ENCODE measurements at regions not wholly inside any gene's neighbourhood (a gene's known extent, or its start where the extent isn't known, plus 50 kb on each side); places are given as distances from the start of the nearest gene placed in this dataset.
"Not testable (repeated sequence)": the region's sequence is repeated elsewhere in the genome, so short reads cannot be mapped to it uniquely, and the experiment has no call there.

- Mint-ChIP-seq H3K4me1 (peaks cover 22% of the 10 kb centered on the region), H3K4me3 (no peak overlapping the region), H3K27me3 (ENCODE audit: low read depth) (no peaks in the 10 kb centered on the region), H3K27ac (no peak overlapping the region), H3K36me3 (ENCODE audit: low read depth) (no peaks in the 10 kb centered on the region), H3K9me3 (no peaks in the 10 kb centered on the region)
- TF ChIP-seq CTCF (IDR thresholded peaks at IDR 0.05; ENCODE audit: unreplicated experiment in 3 of 3), result no peak
Observed at GRCh38 chr12:28092396-28092795, 97.9 kb upstream of the CCDC91 start.

- Mint-ChIP-seq H3K27ac (peak overlapping the region in 2 of 3 experiments; percentile 11 to 22), H3K4me3 (no peak overlapping the region), H3K36me3 (ENCODE audit: low read depth) (no peaks in the 10 kb centered on the region), H3K9me3 (no peaks in the 10 kb centered on the region), H3K4me1 (peaks cover 6% of the 10 kb centered on the region), H3K27me3 (ENCODE audit: low read depth) (no peaks in the 10 kb centered on the region)
- no peak for TF ChIP-seq CTCF (IDR thresholded peaks at IDR 0.05; ENCODE audit: unreplicated experiment in 3 of 3)
Observed at GRCh38 chr12:28096649-28097048, 93.6 kb upstream of the CCDC91 start.

- H3K27me3 Mint-ChIP-seq (ENCODE audit: low read depth), result no peaks in the 10 kb centered on the region
Observed at GRCh38 chr12:28097221-28097620, 93.0 kb upstream of the CCDC91 start.

GRCh38 chr12:28099245-28099644 is 91.0 kb upstream of the CCDC91 start:
- H3K27ac Mint-ChIP-seq; H3K9me3 Mint-ChIP-seq; H3K4me3 Mint-ChIP-seq; H3K27me3 Mint-ChIP-seq (ENCODE audit: low read depth); H3K36me3 Mint-ChIP-seq (ENCODE audit: low read depth): not testable (repeated sequence)
- H3K4me1 Mint-ChIP-seq, result peaks cover 11% of the 10 kb centered on the region

More at GRCh38 chr12:28097221-28097620, 93.0 kb upstream of the CCDC91 start:
- H3K27ac Mint-ChIP-seq, result no peak overlapping the region
- TF ChIP-seq CTCF (IDR thresholded peaks at IDR 0.05; ENCODE audit: unreplicated experiment in 3 of 3), result no peak
- no peak overlapping the region for H3K4me3 Mint-ChIP-seq
- peaks cover 6% of the 10 kb centered on the region for H3K4me1 Mint-ChIP-seq
- no peaks in the 10 kb centered on the region for H3K9me3 Mint-ChIP-seq
- no peaks in the 10 kb centered on the region for H3K36me3 Mint-ChIP-seq (ENCODE audit: low read depth)

GRCh38 chr12:28099871-28100270 is 90.4 kb upstream of the CCDC91 start:
- Mint-ChIP-seq H3K4me1 (peaks cover 16% of the 10 kb centered on the region), H3K4me3 (no peak overlapping the region), H3K36me3 (ENCODE audit: low read depth) (no peaks in the 10 kb centered on the region), H3K9me3 (no peaks in the 10 kb centered on the region), H3K27ac (no peak overlapping the region), H3K27me3 (ENCODE audit: low read depth) (no peaks in the 10 kb centered on the region)
- TF ChIP-seq CTCF (IDR thresholded peaks at IDR 0.05; ENCODE audit: unreplicated experiment in 3 of 3), result no peak

GRCh38 chr12:28100717-28101116 is 89.5 kb upstream of the CCDC91 start:
- H3K9me3 Mint-ChIP-seq, result no peaks in the 10 kb centered on the region
- TF ChIP-seq CTCF (IDR thresholded peaks at IDR 0.05; ENCODE audit: unreplicated experiment in 3 of 3), result no peak

More at GRCh38 chr12:28100717-28101116, 89.5 kb upstream of the CCDC91 start:
- Mint-ChIP-seq H3K27ac (no peak overlapping the region), H3K27me3 (ENCODE audit: low read depth) (no peaks in the 10 kb centered on the region), H3K4me1 (peaks cover 16% of the 10 kb centered on the region), H3K36me3 (ENCODE audit: low read depth) (no peaks in the 10 kb centered on the region), H3K4me3 (no peak overlapping the region)

All from nephron (organoid).